SK-N-MC (cell line): ENCODE measurements at regions not wholly inside any gene's neighbourhood (a gene's known extent, or its start where the extent isn't known, plus 50 kb on each side); places are given as distances from the start of the nearest gene placed in this dataset.

Experiments used
- DNase-seq: peaks from one replicate; pipeline ENCODE4 v3.0.0-alpha.2; 2011; ENCODE audit warnings: low read depth, low spot score
- H3K27ac ChIP-seq: fragments of 200-600 bp; sonication (generic); 2 replicates; pipeline ENCODE4 v1.5.1; 2016; ENCODE audit warnings: mixed run types
- H3K36me3 ChIP-seq: fragments of 200-600 bp; sonication (generic); 2 replicates; pipeline ENCODE4 v1.6.1; 2017; ENCODE audit warnings: antibody characterized with exemption, low read length, mixed read lengths; ENCODE audit not compliant: insufficient read depth
- H3K4me3 ChIP-seq: fragments of 200-600 bp; sonication (generic); 2 replicates; pipeline ENCODE4 v1.5.1; 2016
- H3K9ac ChIP-seq: fragments of 200-600 bp; sonication (generic); 2 replicates; pipeline ENCODE4 v1.8.0; 2017; ENCODE audit warnings: mixed run types, mixed read lengths; ENCODE audit not compliant: insufficient read length
- H3K9me3 ChIP-seq: fragments of 200-600 bp; sonication (generic); 2 replicates; pipeline ENCODE4 v1.6.1; 2017; ENCODE audit warnings: low read depth, mild to moderate bottlenecking, antibody characterized with exemption, low read length, moderate library complexity, mixed read lengths
- EZH2 ChIP-seq: fragments of 200-600 bp; sonication (generic); IDR thresholded peaks from one replicate; pipeline ENCODE4 v1.6.1; 2017; ENCODE audit warnings: antibody characterized with exemption
- FOXP2 ChIP-seq: optimal IDR thresholded peaks from 2 replicates; pipeline ENCODE3; 2011; ENCODE audit warnings: mild to moderate bottlenecking, moderate library complexity; ENCODE audit not compliant: insufficient read depth; ENCODE audit errors: extremely low read length, control extremely low read depth
- POLR2AphosphoS5 ChIP-seq: IDR thresholded peaks from 2 replicates; pipeline ENCODE4 v1.6.1; 2012; ENCODE audit warnings: mild to moderate bottlenecking, low read depth, low read length, borderline replicate concordance

DNA sequence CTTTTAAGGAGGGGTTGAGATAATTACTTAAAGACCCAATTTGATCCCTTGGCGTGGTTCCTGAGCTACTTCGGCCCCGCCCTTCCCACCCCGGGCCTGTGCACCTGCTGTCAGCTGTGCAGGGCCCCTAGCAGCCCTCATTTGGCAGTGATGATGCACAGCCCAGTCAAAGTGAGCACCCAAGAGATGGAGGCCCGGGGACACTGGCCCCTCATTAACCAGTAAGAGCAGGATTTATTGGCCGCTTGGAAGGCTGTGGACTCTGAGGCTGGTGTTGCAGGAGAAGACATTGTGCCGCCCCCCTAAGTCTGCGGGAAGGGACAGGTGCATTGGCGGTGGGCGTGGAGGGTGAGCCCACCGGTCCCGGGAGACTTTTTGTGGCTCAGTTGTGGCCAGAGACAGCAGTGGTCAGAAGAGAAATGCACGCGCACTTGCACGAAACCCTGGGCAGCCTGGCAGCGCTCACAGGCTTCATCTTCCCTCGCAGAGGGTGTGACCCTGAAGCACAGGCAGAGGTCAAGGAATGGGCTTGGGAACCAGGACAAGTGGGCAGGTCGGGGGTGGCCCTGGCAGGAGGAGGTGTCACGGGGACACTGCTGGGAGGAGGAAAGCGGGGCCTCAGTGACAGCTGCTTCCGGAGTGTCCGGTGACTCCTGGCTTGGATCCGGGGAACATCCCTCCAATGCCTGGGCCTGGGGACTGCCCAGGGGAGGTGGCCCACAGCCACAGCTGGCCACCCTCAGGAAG lies 74.0 kb upstream of the RXRA start:
- no peak overlapping the region for H3K27ac ChIP-seq
- no peak overlapping the region for H3K9ac ChIP-seq
- no peaks in the 10 kb centered on the region for H3K9me3 ChIP-seq
- H3K36me3 ChIP-seq, result no peaks in the 10 kb centered on the region
- no peak for TF ChIP-seq POLR2AphosphoS5
- TF ChIP-seq FOXP2, result no peak
- TF ChIP-seq EZH2, result no peak
- H3K4me3 ChIP-seq, result no peak overlapping the region
- DNase-seq, result no peak

DNA sequence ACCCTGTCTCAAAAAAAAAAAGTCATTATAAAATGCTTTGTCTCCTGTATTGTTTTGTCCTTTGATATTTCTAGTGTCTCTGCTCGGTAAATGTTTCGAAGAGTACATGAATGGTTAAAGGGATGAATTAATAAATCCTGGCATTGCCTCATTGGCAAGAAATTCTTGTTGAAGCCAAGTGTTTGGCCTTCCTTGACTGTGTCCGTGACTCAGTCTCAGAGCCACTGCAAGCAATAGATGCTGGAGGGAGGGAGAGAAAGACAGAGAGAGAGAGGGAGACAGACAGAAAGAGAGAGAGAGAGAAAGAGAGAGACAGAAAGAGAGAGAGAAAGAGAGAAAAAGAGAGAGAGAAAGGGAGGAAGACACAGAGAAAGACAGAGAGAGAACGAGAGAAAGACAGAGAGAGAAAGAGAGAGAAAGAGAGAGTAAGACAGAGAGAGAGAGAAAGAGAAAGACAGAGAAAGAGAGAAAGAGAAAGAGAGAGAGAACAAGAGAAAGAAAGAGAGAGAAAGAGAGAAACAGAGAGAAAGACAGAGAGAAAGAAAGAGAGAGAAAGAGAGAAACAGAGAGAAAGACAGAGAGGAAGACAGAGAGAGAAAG lies 72.5 kb upstream of the RXRA start:
- no peak overlapping the region for H3K9ac ChIP-seq
- no peaks in the 10 kb centered on the region for H3K36me3 ChIP-seq
- no peak for TF ChIP-seq FOXP2
- no peak for TF ChIP-seq POLR2AphosphoS5
- TF ChIP-seq EZH2, result no peak

DNA sequence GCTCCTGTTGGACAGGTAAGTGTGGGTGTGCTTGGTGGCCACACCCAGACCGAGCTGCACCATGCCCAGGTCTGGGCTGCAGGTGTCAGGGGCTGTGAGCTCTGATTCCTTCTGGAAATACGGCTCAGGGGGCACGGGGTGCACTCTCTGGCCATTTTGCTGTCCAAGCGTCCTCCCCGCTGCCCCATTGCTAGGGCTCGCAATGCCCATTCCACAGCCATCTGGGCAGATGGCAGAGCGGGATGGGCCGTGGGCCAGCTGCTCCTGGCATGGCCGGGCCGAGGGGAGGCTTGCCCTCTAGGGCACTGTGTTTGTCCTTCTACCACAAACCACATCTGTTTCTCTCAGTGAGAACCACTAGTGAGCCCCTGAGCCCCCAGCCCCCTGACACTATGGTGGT lies 67.9 kb upstream of the RXRA start:
- no peak overlapping the region for H3K9ac ChIP-seq
- no peak for TF ChIP-seq FOXP2
- DNase-seq, result no peak
- H3K27ac ChIP-seq, result no peak overlapping the region
- no peaks in the 10 kb centered on the region for H3K36me3 ChIP-seq
- no peaks in the 10 kb centered on the region for H3K9me3 ChIP-seq
- no peak overlapping the region for H3K4me3 ChIP-seq

More for the DNA sequence above, 72.5 kb upstream of the RXRA start:
- Histone ChIP-seq H3K27ac (no peak overlapping the region), H3K9me3 (no peaks in the 10 kb centered on the region), H3K4me3 (no peak overlapping the region)
- no peak for DNase-seq

DNA sequence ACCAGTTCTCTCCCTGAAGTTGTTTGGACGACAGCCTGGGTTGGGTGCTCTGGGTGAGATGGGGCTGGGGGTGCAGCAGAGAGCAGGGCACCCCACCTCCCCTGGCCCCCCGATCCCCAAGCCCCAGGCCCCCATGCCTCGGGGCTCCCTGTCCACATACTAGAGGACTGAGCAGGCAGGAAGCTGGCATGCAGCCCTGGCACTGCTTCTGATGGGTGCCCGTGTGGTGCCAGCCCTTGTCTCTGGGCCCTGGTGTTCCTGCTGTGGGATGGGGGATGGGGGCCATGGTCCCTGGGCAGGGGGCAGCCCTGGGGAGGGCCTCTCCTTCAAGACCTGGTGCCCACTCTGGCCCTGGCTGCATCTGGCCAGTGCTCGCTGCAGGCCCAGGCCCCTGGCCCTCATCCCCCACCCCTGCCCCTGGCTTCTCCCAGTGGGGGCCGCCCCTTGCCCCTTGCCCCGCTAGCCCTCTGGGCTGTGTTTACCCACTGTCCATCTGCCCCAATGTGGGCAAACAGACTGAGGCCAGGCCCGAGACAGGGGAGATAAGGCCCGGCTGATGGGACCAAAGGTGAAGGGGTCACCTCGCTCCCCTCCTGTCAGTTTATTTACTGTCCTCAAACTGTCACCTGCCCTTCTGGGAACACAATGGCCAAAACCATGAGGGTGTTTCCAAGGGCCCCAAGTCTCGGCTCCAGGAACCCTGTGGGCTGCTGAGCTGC lies 67.3 kb upstream of the RXRA start:
- no peak for TF ChIP-seq POLR2AphosphoS5
- H3K9ac ChIP-seq, result no peak overlapping the region
- no peak overlapping the region for H3K4me3 ChIP-seq

DNA sequence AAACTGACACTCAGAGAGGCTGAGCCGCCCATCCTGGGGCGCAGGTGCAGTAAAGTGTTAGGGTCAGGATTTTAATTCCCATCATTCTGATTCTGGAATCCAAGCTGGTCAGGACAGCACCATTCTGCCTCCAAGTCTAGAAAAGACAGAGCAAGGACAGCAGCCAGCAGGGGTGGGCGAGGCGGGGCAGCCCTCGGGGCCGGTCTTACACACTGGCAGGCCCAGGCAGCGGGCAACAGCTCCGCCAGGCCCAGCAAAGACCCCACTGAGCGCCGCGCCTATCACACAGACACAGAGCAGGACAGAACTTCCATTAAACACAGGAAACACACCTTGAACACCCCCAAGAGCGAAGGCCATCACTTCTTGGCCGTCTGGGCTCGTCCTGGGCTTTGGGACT lies 66.5 kb upstream of the RXRA start:
- no peaks in the 10 kb centered on the region for H3K9me3 ChIP-seq
- no peaks in the 10 kb centered on the region for H3K36me3 ChIP-seq
- DNase-seq, result no peak
- H3K4me3 ChIP-seq, result no peak overlapping the region
- no peak overlapping the region for H3K9ac ChIP-seq
- H3K27ac ChIP-seq, result no peak overlapping the region
- TF ChIP-seq EZH2 (no peak), POLR2AphosphoS5 (no peak), FOXP2 (no peak)

More for the DNA sequence above, 67.3 kb upstream of the RXRA start:
- no peak for DNase-seq
- Histone ChIP-seq H3K9me3 (no peaks in the 10 kb centered on the region), H3K36me3 (no peaks in the 10 kb centered on the region), H3K27ac (no peak overlapping the region)

DNA sequence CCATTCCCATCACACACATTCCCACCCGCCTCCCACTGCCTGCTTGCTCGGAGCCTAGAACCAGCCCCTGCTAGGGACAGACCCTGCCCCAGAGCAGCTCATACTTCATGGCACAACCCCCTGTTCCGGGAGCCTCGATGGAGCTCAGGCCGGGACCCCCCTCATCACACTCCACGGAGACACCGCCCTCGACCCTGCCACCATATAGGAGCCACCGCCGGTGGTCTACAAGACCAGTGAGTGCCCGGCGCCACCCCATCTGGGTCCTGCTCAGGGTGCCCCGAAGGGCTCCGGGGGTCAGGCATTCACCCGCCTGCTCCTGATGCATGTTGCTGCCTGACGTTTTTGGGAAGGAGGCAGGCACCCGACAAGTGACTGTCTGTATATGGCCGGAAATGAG lies 65.5 kb upstream of the RXRA start:
- Histone ChIP-seq H3K9me3 (no peaks in the 10 kb centered on the region), H3K9ac (no peak overlapping the region), H3K36me3 (no peaks in the 10 kb centered on the region), H3K27ac (no peak overlapping the region), H3K4me3 (no peak overlapping the region)
- TF ChIP-seq EZH2, result no peak
- no peak for TF ChIP-seq FOXP2
- TF ChIP-seq POLR2AphosphoS5, result no peak
- no peak for DNase-seq

DNA sequence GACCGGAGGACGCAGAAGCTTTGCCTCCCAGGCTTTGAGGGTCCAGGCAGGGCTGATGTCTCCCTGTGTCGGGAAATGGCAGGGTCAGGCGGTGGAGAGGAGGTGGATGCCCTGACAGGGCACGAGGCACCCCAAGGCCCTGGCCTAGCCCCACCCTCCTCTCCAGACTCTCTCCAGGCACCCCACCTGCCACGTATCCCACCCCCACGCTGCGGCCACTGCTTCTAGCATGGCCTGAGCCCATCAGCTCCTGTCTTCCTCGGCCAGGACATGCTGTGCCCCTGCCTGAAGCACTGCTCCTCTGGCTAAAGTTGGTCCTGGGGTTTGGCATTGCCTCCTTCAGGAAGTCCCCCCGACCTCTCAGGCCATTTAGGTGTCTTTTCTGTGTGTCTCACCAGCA lies 64.2 kb upstream of the RXRA start:
- H3K36me3 ChIP-seq, result no peaks in the 10 kb centered on the region
- no peaks in the 10 kb centered on the region for H3K9me3 ChIP-seq
- no peak overlapping the region for H3K4me3 ChIP-seq
- H3K27ac ChIP-seq, result no peak overlapping the region
- TF ChIP-seq FOXP2, result no peak
- no peak for TF ChIP-seq POLR2AphosphoS5
- no peak for TF ChIP-seq EZH2
- no peak overlapping the region for H3K9ac ChIP-seq
- no peak for DNase-seq

DNA sequence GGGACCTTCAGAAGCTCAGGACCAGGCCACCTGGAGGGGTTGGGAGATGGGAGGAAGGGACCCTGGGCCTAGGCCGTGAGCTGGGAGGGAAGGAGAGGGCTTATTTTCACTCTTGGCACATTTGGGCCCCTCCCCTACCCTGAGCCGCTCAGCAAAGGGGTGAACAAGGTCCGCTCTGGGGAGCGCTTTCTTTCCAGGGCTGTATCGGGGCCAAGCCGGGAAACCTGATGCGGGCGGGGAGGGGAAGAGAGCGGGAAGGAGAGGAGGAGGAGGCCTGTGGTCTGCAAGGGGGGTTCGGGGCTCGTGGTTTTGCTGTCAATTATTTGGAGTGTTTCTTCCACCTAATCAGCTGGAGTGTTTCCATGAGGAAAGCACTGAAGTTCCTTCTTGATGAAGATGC lies 62.7 kb upstream of the RXRA start:
- H3K27ac ChIP-seq, result no peak overlapping the region
- H3K4me3 ChIP-seq, result no peak overlapping the region
- no peak overlapping the region for H3K9ac ChIP-seq
- no peaks in the 10 kb centered on the region for H3K9me3 ChIP-seq
- H3K36me3 ChIP-seq, result no peaks in the 10 kb centered on the region
- TF ChIP-seq POLR2AphosphoS5, result no peak
- no peak for TF ChIP-seq FOXP2
- TF ChIP-seq EZH2, result no peak
- DNase-seq, result no peak

DNA sequence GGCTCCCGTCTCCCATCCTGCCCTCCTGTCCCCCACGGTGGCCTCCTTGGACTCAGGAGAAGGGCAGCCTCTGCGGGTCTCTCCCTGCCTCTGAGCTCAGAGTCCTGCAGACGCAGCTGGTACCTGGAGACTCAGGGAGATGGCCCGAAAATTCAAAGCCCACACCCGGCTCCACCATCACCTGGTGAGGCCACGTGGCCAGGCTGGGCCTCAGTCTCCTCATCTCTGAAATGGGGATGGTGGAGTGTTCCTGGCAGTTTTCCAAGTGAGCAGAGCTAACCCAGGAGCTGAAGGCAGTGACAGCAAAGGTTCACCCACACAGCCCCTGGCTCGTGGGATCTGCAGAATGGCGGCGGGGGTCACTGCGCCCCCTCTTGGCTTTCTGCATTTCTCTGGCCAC lies 62.1 kb upstream of the RXRA start:
- TF ChIP-seq FOXP2 (no peak), POLR2AphosphoS5 (no peak), EZH2 (no peak)
- no peak for DNase-seq
- Histone ChIP-seq H3K4me3 (no peak overlapping the region), H3K27ac (no peak overlapping the region), H3K9me3 (no peaks in the 10 kb centered on the region), H3K36me3 (no peaks in the 10 kb centered on the region), H3K9ac (no peak overlapping the region)
